ENCODE measurements at regions not wholly inside any gene's neighbourhood (a gene's known extent, or its start where the extent isn't known, plus 50 kb on each side); places are given as distances from the start of the nearest gene placed in this dataset.

DNA sequence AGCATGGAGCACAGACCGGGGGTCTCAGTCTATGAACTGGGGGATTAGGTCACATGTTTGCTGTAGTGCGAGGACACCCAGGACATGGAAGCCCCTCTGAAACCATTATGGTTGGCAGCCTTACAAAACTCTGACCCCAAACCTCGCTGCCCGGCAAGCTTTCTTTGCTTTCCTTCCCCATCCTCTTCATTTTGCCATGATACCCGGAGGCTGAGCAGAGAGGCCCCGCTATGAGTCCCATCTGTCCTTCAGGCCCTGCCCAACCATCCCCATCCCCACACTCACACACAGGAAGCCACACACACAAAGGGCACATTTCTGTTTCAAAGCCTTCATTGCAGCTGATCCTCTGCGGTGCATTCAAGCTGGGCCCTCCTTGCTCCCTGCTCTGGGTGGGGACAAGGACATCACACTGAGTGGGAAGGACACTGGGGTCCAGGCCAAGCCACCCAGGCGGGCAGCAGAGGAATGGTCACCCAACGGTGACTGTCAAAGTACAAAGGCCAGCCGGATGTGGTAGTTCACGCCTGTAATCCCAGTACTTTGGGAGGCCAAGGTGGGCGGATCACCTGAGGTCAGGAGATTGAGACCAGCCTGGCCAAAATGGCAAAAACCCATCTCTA, 176.5 kb downstream of the CTTN start:
- TF ChIP-seq SMC3 (IDR thresholded peaks at IDR 0.05; ENCODE audit: low read depth, low read length) (no peak), YY1 (IDR thresholded peaks at IDR 0.05; ENCODE audit: low read depth) (no peak), TAF1 (IDR thresholded peaks at IDR 0.05; ENCODE audit: borderline replicate concordance, low read depth, low read length) (no peak), RFX5 (IDR thresholded peaks at IDR 0.05; ENCODE audit: low read length) (no peak), NRF1 (IDR thresholded peaks at IDR 0.05; ENCODE audit: low read depth, low read length) (no peak), CHD2 (IDR thresholded peaks at IDR 0.05; ENCODE audit: low read length, partially characterized antibody) (no peak), PBX3 (IDR thresholded peaks at IDR 0.05) (no peak), FOXJ3 (CRISPR knock-in tag; IDR thresholded peaks at IDR 0.05) (no peak), FOXM1 (IDR thresholded peaks at IDR 0.05; ENCODE audit: low read depth) (no peak), ZBTB33 (IDR thresholded peaks at IDR 0.05; ENCODE audit: borderline replicate concordance, low read depth) (no peak), USF2 (IDR thresholded peaks at IDR 0.05; ENCODE audit: borderline replicate concordance, low read depth, low read length) (no peak), GABPA (IDR thresholded peaks at IDR 0.05; ENCODE audit: low read depth) (no peak), FOSL2 (IDR thresholded peaks at IDR 0.05; ENCODE audit: borderline replicate concordance, low read depth) (no peak), NFIC (IDR thresholded peaks at IDR 0.05; ENCODE audit: borderline replicate concordance) (no peak), POLR2AphosphoS5 (IDR thresholded peaks at IDR 0.05; ENCODE audit: low read depth, low read length) (no peak), EP300 (IDR thresholded peaks at IDR 0.05; ENCODE audit: borderline replicate concordance in 1 of 2, low read depth in 1 of 2, low read length in 1 of 2) (no peak), MXI1 (IDR thresholded peaks at IDR 0.05; ENCODE audit: low read depth, low read length) (no peak)
- TF ChIP-seq, protein P1, sequence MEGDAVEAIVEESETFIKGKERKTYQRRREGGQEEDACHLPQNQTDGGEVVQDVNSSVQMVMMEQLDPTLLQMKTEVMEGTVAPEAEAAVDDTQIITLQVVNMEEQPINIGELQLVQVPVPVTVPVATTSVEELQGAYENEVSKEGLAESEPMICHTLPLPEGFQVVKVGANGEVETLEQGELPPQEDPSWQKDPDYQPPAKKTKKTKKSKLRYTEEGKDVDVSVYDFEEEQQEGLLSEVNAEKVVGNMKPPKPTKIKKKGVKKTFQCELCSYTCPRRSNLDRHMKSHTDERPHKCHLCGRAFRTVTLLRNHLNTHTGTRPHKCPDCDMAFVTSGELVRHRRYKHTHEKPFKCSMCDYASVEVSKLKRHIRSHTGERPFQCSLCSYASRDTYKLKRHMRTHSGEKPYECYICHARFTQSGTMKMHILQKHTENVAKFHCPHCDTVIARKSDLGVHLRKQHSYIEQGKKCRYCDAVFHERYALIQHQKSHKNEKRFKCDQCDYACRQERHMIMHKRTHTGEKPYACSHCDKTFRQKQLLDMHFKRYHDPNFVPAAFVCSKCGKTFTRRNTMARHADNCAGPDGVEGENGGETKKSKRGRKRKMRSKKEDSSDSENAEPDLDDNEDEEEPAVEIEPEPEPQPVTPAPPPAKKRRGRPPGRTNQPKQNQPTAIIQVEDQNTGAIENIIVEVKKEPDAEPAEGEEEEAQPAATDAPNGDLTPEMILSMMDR (IDR thresholded peaks at IDR 0.05): no peak
- TF ChIP-seq, protein P2, sequence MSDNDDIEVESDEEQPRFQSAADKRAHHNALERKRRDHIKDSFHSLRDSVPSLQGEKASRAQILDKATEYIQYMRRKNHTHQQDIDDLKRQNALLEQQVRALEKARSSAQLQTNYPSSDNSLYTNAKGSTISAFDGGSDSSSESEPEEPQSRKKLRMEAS (IDR thresholded peaks at IDR 0.05; ENCODE audit: low read depth): no peak
- Histone ChIP-seq H2AFZ (ENCODE audit: low read depth) (no peak overlapping the region), H3K27ac (ENCODE audit: low read depth in 2 of 2, low read length in 1 of 2) (no peak overlapping the region), H3K4me1 (ENCODE audit: control insufficient read depth in 1 of 2, insufficient read depth in 2 of 2, low read depth in 1 of 2, low read length in 1 of 2) (no peaks in the 10 kb centered on the region; a peak in 1 of 4 replicates), H3K9me3 (no peaks in the 10 kb centered on the region), H3F3A (replicated peaks; ENCODE audit: insufficient read depth) (no peaks in the 10 kb centered on the region), H3K36me3 (replicated peaks in 1 of 2; ENCODE audit: control insufficient read depth in 1 of 2, insufficient read depth in 2 of 2, low read length in 1 of 2) (no peaks in the 10 kb centered on the region), H3K4me3 (ENCODE audit: low read depth in 2 of 2, low read length in 1 of 2) (no peak overlapping the region), H3K4me2 (no peak overlapping the region), H3K27me3 (ENCODE audit: insufficient read depth) (no peaks in the 10 kb centered on the region), H4K20me1 (ENCODE audit: insufficient read depth) (no peaks in the 10 kb centered on the region), H3K79me2 (ENCODE audit: insufficient read depth) (no peaks in the 10 kb centered on the region), H3K9me2 (no peaks in the 10 kb centered on the region), H3K9ac (no peak overlapping the region)
- CTCF ChIA-PET: interaction anchor here (1.0 to 1.8 kb wide), 2 partner anchors 10 to 93 kb away, joined by 3 to 5 read pairs; no protein-coding TSS in a partner anchor
- WGBS (ENCODE audit: low lambda C conversion rate): 82% methylated on average over 12 of the region's 12 CpGs
- POLR2A ChIA-PET: no interaction called here
- DNase-seq: no peak

Measured in SK-N-SH (cell line).